PC-9 (cell line): ENCODE measurements at regions not wholly inside any gene's neighbourhood (a gene's known extent, or its start where the extent isn't known, plus 50 kb on each side); places are given as distances from the start of the nearest gene placed in this dataset.

ENCODE experiments used
- BruUV-seq: library from RNA; stranded (reverse); fragments of 400-500 nt; replicated peaks from 2 replicates; lab custom pipeline; 2021; lab: Mats Ljungman, UMichigan
- CTCF ChIA-PET: fragments of 300-600 bp; sonication (Branson Sonifier 250); formaldehyde crosslinking; loops from one replicate; lab custom pipeline; 2022; ENCODE audit warnings: antibody characterized with exemption; lab: Charles Lee
- POLR2A ChIA-PET: fragments of 300-600 bp; sonication (Branson Sonifier 250); formaldehyde crosslinking; loops from one replicate; lab custom pipeline; 2022; ENCODE audit warnings: antibody characterized with exemption; ENCODE audit not compliant: unreplicated experiment; lab: Charles Lee
- DNase-seq, 2 experiments: peaks; one replicate each; pipeline versions ENCODE4 v3.0.0 to v3.0.0-alpha.2; 2015 to 2022; ENCODE audit warnings: mixed read lengths in 1 of 2
- H2AFZ ChIP-seq: fragments of 200-600 bp; sonication (generic); 2 replicates; pipeline ENCODE4 v1.8.1; 2017; ENCODE audit warnings: antibody characterized with exemption
- H3F3A ChIP-seq: fragments of 200-600 bp; sonication (generic); 2 replicates; pipeline ENCODE4 v1.8.1; 2017; ENCODE audit warnings: antibody characterized with exemption, mild to moderate bottlenecking, low read depth; ENCODE audit not compliant: insufficient read depth
- H3K27ac ChIP-seq: fragments of 200-600 bp; sonication (generic); 2 replicates; pipeline ENCODE4 v1.6.1; 2016; ENCODE audit warnings: mixed run types
- H3K27me3 ChIP-seq: fragments of 200-600 bp; sonication (generic); 2 replicates; pipeline ENCODE4 v1.6.1; 2016; ENCODE audit warnings: low read depth, mixed run types; ENCODE audit not compliant: insufficient read depth
- H3K36me3 ChIP-seq: fragments of 200-600 bp; sonication (generic); 2 replicates; pipeline ENCODE4 v1.6.1; 2016; ENCODE audit warnings: low read depth, mixed run types
- H3K4me1 ChIP-seq: fragments of 200-600 bp; sonication (generic); replicated peaks from 2 replicates; pipeline ENCODE4 v1.6.1; 2016; ENCODE audit warnings: mixed run types; ENCODE audit not compliant: insufficient read depth
- H3K4me2 ChIP-seq: fragments of 200-600 bp; sonication (generic); 2 replicates; pipeline ENCODE4 v1.6.1; 2017; ENCODE audit warnings: mixed run types
- H3K4me3 ChIP-seq: fragments of 200-600 bp; sonication (generic); 2 replicates; pipeline ENCODE4 v1.6.1; 2016; ENCODE audit warnings: mixed run types
- H3K79me2 ChIP-seq: fragments of 200-600 bp; sonication (generic); 2 replicates; pipeline ENCODE4 v1.6.1; 2017; ENCODE audit warnings: low read depth, mixed run types
- H3K9me2 ChIP-seq: fragments of 200-600 bp; sonication (generic); 2 replicates; pipeline ENCODE4 v1.8.1; 2017; ENCODE audit warnings: mild to moderate bottlenecking; ENCODE audit not compliant: insufficient read depth
- H3K9me3 ChIP-seq: fragments of 200-600 bp; sonication (generic); 2 replicates; pipeline ENCODE4 v1.8.1; 2016; ENCODE audit warnings: low read depth; ENCODE audit not compliant: insufficient read depth
- H4K20me1 ChIP-seq: fragments of 200-600 bp; sonication (generic); 2 replicates; pipeline ENCODE4 v1.8.1; 2017; ENCODE audit not compliant: insufficient read depth
- CTCF ChIP-seq: fragments of 200-600 bp; sonication (generic); conservative IDR thresholded peaks from 2 replicates; pipeline ENCODE4 v1.6.1; 2017; ENCODE audit warnings: mixed run types, antibody characterized with exemption, mild to moderate bottlenecking, moderate library complexity
- EZH2 ChIP-seq: fragments of 200-600 bp; sonication (generic); IDR thresholded peaks from 2 replicates; pipeline ENCODE4 v1.8.0; 2017; ENCODE audit warnings: antibody characterized with exemption, low read depth
- intact Hi-C: fragments of 100-400 bp; cut with micrococcal nuclease; formaldehyde crosslinking; loops from one replicate; pipeline ENCODE4 v1.10.0; 2022; ENCODE audit not compliant: unreplicated experiment

GRCh38 chr5:8892926-8893325 is 652.9 kb downstream of the SEMA5A start:
- Histone ChIP-seq H3K9me2 (no peaks in the 10 kb centered on the region), H4K20me1 (no peaks in the 10 kb centered on the region), H3K79me2 (no peaks in the 10 kb centered on the region), H3F3A (no peaks in the 10 kb centered on the region; the same call in 1 of the 2 replicates), H3K4me2 (no peak overlapping the region), H3K27ac (no peak overlapping the region), H3K4me3 (no peak overlapping the region), H3K4me1 (no peaks in the 10 kb centered on the region), H3K27me3 (0 out of 2 replicates have a peak, but pooled peaks cover 10% of the 10 kb centered on the region), H2AFZ (no peak overlapping the region), H3K36me3 (no peaks in the 10 kb centered on the region), H3K9me3 (0 out of 2 replicates have a peak, but pooled peaks cover 3% of the 10 kb centered on the region)
- ChIA-PET POLR2A (interaction anchor here (0.7 kb wide), 1 partner anchor 41 kb away, joined by 4 read pairs; no protein-coding TSS in a partner anchor), CTCF (no interaction called here)
- DNase-seq, result no peak
- TF ChIP-seq CTCF (no peak), EZH2 (no peak)
- intact Hi-C loops, result no loop called here
- BruUV-seq, result no TSS peak

GRCh38 chr5:8894031-8894430 is 651.8 kb downstream of the SEMA5A start:
- H3K9me2 ChIP-seq, result no peaks in the 10 kb centered on the region
- no TSS peak for BruUV-seq
- ChIA-PET POLR2A (no interaction called here), CTCF (no interaction called here)
- H3K4me1 ChIP-seq, result no peaks in the 10 kb centered on the region
- H3K4me3 ChIP-seq, result no peak overlapping the region
- intact Hi-C loops, result no loop called here
- no peaks in the 10 kb centered on the region for H4K20me1 ChIP-seq
- H2AFZ ChIP-seq, result no peak overlapping the region
- H3K36me3 ChIP-seq, result no peaks in the 10 kb centered on the region
- no peak overlapping the region for H3K27ac ChIP-seq
- H3K9me3 ChIP-seq, result 0 out of 2 replicates have a peak, but pooled peaks cover 3% of the 10 kb centered on the region
- H3K27me3 ChIP-seq, result 0 out of 2 replicates have a peak, but pooled peaks cover 10% of the 10 kb centered on the region
- H3F3A ChIP-seq, result no peaks in the 10 kb centered on the region; the same call in 1 of the 2 replicates
- no peak overlapping the region for H3K4me2 ChIP-seq
- DNase-seq, result no peak
- no peaks in the 10 kb centered on the region for H3K79me2 ChIP-seq
- TF ChIP-seq EZH2 (no peak), CTCF (no peak)

- CTCF ChIA-PET, result no interaction called here
- Histone ChIP-seq H3K27me3 (0 out of 2 replicates have a peak, but pooled peaks cover 10% of the 10 kb centered on the region), H3K79me2 (no peaks in the 10 kb centered on the region), H3K4me3 (no peak overlapping the region), H3K27ac (no peak overlapping the region), H2AFZ (no peak overlapping the region), H3K36me3 (no peaks in the 10 kb centered on the region), H4K20me1 (no peaks in the 10 kb centered on the region), H3K9me2 (no peaks in the 10 kb centered on the region), H3F3A (no peaks in the 10 kb centered on the region; the same call in 1 of the 2 replicates), H3K4me2 (no peak overlapping the region), H3K9me3 (0 out of 2 replicates have a peak, but pooled peaks cover 3% of the 10 kb centered on the region), H3K4me1 (no peaks in the 10 kb centered on the region)
- DNase-seq, result no peak
- no TSS peak for BruUV-seq
- intact Hi-C loops, result no loop called here
- TF ChIP-seq EZH2 (no peak), CTCF (no peak)
- POLR2A ChIA-PET, result no interaction called here
These were observed 650.8 kb downstream of the SEMA5A start for GRCh38 chr5:8895062-8895461.
